GM11168 (cell line): ENCODE measurements at regions not wholly inside any gene's neighbourhood (a gene's known extent, or its start where the extent isn't known, plus 50 kb on each side); places are given as distances from the start of the nearest gene placed in this dataset.
"Not testable (repeated sequence)": the region's sequence is repeated elsewhere in the genome, so short reads cannot be mapped to it uniquely, and the experiment has no call there.

Source experiments
- in situ Hi-C: fragments of 300-500 bp; cut with MboI; formaldehyde crosslinking; loops from one replicate; pipeline ENCODE4 v1.12.0; 2022; ENCODE audit warnings: low sequenced_read_pairs; ENCODE audit not compliant: unreplicated experiment

DNA sequence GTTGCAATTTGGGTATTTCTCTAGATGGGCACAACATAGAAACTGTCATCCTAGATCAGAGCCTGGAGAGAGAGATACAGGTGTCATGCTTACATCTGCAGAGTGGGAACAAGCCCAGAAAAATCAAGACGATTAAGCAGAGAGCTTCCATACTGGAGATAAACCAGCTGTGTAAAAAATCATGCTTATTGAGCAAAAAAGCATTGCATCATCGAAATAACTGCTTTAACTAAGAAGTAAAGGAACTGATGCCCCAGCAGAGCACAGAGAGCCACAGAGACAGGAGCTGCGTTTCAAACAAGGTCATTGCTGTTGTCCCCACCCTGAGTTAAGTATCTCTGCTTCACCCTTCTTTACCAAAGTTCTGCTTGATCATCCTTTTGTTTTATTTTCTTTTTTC lies 138.0 kb downstream of the CCDC74A start:
- in situ Hi-C loops = loop anchor here (25.0 kb wide), 1 partner anchor 253 kb away; no protein-coding TSS in a partner anchor

DNA sequence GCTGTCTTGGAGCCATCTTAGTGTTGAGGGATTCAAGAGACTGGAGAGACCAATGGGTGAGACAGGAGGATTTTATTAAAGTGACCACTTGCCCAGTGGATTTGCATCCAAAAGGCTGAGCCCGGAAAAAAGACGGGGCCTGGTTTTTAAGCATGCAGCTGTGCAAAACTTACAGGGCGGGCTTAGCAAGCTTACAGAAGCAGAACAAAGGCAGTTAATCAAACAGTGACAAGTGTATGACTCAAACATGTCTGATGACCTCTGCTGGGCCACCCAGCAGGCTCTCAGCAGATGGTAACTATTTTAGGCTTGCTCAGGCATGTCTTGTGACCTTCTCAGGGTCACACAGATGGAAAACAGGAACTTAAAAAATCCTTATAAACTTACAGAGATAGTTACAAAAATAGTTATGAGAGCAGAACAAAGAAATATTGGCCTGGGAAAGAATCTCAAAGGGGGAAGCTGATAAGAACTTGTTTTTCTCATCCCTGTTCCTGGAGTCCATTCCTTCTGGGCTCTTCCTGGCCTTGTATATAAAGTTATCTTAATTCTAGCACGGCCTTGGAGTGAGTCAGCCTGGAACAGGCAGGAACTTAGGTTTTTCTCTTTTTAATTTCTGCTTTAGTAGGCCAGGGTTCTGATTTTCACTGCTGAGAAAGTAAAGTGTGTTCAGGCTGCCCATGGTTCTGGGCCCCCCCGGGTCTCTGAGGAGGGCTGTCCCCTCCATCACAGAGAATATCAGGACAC lies 141.3 kb downstream of the CCDC74A start:
- in situ Hi-C loops = loop anchor here (25.0 kb wide), 1 partner anchor 257 kb away; no protein-coding TSS in a partner anchor

DNA sequence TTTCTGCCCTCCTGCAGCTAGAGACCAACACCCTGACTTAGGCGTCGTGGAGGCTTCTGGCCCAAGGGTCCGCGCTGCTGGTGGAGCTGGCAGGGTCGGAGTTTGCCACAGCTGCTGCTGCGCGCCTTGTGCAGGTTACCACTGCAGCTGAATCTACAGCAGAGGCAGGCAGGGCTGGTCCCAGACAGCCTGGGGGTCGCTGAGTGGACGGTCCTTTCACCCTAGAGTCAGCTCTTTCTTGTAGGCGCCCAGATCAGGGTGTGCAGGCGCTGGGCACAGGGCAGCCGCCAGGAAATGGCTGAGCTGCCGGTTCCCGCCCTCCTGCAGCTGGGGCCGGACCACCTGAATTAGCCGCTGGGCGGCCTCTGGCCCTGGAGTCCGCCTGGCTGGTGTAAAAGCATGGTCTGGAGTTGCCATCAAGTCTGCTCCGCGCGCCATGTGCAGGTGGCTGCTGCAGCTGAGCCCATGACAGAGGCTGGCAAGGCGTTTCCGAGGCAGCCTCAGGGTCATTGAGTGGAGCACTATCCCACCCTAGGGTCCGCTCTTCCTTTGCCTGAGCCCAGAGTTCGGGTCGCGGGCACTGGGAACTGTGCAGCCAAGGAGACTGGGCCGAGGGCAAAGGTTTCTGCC lies 144.3 kb downstream of the CCDC74A start:
- in situ Hi-C loops = loop anchor here (25.0 kb wide), 1 partner anchor 260 kb away; no protein-coding TSS in a partner anchor

DNA sequence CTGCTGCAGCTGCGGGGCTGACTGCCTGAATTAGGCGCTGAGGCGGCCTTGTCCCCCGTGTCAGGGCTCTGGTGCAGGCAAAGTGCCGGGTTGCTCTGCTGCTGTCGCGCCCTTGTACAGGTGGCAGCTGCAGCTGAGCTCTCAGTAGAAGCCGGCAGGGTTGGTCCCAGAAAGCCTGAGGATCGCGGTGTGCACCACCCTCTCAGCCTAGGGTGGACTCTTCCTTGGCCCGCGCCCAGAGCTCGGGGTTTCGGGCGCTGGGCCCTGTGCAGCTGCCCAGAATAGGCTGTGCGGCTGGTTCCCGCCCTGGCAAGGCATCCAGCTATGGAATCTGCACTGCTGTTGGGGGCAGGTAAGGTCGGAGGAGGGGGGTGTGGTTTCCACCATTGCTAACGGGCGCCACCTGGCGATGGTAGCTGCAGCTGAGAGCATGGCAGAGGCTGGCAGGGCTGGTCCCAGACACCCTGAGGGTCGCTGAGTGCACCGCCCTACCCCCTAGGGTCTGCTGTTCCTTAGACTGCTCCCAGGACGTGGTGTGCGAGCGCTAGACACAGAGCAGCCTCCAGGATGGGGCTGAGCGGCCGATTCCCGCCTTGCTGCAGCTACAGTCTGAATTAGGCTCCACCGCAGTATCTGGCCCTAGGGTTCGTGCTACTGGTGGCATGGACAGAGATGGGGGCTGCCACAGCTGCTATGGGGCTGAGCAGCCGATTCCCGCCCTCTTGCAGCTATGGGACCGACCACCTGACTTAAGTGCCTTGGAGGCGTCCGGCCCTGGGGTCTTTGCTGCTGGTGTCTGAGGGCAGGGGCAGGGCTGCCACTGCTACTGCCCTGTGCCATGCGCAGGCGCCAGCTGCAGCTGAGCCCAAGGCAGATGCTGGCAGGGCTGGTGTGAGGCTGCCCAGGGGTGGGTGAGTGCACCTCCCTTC lies 145.0 kb downstream of the CCDC74A start:
- in situ Hi-C loops = loop anchor here (25.0 kb wide), 1 partner anchor 260 kb away; no protein-coding TSS in a partner anchor

DNA sequence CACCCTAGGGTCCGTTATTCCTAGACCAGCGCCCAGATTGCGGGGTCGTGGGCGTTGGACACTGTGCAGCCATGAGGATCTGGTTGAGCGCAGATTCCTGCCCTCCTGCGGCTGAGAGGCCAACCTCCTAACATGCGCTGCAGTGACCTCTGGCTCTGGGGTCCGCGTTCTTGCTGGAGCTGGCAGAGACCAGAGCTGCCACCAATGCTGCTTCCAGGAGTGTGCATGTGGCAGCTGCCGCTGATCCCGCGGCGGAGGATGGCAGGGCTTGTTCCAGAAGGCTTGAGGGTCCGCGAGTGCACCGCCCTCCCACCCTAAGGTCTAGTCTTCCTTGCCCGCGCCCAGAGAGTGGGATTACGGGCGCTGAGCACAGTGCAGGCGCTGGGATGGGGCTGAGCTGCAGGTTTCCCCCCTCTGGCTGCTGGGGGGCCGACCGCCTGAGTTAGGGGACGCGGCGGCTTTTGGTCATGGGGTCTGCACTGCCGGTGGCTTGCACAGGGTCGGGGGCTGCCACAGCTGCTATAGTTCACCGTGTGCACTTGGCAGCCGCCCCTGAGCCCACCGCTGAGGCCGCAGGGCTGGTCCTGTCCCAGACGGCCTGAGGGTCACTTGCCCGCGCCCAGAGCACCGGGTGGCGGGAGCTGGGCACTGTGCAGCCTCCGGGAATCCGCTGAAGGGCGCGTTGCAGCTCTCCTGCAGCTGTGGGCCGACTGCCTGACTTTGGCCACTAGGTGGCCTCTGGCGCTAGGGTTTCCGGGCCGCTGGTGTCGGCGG lies 145.9 kb downstream of the CCDC74A start:
- in situ Hi-C loops = loop anchor here (25.0 kb wide), 1 partner anchor 261 kb away; no protein-coding TSS in a partner anchor

DNA sequence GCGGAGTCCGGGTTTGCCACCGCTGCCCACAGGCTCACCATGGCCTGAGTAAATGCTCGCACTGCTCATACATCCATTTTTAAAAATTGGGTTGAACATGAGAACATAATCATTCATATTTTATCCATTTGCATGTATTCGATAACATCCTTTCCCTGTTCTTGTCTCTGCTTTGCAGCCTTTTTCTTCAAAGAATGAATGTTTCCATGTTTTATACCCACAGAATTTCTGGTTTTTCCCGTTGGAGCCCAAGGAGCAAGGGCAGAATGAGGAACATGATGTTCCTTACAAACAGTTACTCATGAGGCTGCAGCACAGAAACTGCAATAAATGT lies 146.5 kb downstream of the CCDC74A start:
- in situ Hi-C loops = loop anchor here (25.0 kb wide), 1 partner anchor 262 kb away; no protein-coding TSS in a partner anchor

DNA sequence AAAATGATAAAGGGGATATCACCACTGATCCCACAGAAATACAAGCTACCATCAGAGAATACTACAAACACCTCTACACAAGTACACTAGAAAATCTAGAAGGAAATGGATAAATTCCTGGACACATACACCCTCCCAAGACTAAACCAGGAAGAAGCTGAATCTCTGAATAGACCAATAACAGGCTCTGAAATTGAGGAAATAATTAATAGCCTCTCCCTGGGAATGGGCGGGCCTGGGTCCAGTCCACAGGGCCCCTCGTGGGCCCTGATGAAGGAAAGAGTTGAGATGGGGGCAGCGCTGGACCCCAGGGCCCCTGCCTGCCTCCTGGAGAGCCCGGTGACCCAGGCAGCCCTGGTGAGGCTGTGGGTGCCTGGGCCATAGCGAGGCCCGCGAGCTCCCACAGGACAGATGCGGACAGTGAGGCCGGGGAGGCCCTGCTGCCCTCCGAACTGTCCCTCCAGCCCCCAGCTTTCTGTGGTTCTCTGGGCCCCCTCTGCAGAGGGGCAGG lies 154.0 kb downstream of the CCDC74A start:
- in situ Hi-C loops = not testable (repeated sequence)

DNA sequence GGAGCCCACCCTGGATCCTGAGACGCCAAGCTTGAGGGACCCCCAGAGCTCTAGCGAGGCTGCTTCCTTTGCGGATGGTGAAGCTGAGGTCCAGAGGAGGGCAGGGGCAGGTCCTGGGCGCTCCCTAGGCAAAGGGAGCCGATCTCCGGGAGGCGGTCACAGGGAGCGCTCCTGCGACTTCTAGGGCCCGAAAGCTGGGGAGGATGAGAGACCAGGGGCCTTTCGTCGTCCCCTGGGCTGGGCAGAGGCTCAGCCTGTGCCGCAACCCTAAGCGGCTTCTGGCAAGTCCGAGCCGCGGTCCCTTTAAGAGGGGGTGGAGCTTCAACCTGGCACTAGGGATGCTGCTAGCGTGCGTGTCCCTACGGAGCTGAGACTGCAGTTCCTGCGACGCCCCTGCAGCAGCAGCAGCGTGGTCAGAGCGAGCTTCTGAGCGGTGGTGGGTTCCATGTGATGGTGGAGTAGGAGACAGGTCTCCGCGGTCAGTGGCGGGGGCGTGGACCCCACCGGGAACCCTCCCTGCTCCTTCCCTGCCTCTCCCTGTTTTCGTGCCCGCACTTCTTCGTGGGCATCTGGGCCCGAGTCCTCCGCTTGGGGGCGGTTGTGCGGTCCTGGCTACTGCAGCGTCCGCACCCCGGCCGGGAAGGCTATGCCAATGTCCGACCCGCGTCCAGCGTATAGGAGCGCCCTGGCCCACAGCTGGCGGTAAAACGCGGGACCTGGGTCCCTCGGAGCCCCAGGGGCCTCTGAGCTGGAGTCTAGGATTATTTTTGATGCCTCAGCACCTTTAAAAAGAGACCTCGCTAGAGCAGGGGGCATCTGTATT lies 154.6 kb downstream of the CCDC74A start:
- in situ Hi-C loops = no loop called here

DNA sequence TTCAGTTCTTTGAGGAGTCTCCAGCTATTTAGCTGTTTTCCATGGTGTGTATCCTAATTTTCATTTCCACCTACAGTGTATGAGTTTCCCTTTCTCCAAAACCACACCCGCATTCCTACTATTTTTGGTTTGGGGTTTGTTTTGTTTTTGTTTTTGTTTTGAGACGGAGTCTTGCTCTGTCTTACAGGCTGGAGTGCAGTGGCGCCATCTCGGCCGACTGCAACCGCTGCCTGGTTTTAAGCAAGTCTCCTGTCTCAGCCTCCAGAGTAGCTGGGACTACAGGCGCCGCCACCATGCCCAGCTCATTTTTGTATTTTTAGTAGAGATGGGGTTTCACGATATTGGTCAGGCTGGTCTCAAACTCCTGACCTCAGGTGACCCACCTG lies 155.2 kb downstream of the CCDC74A start:
- in situ Hi-C loops = not testable (repeated sequence)

DNA sequence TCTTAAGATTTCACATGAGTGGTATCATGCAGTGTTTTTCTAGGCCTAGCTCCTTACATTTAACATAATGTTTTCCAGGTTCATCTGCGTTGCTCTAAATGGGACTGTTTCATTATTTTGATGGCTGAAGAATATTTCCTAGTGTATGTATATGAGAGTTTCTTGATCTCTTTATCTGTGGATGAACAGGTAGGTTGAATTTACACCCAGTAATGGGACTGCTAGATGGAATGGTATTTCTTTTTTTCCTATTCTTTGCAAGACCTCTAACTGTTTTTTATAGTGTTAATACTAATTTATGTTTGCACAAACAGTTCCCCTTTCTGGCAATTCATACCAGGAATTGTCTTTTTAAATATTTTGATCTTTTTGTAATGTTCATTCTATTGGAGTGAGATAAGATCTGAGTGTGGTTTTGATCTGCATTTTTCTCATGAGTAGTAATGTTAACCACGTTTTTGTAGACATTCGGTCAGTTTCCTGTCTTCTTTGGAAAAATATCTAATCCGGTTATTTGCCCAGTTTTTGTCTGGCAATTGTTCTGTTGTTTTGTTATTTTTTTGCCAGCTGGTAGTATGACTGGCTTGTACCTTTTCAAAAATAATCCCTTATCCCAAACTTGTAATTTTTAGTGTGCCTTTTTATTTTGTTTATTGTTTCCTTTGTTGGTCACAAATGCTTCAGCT lies 157.1 kb downstream of the CCDC74A start:
- in situ Hi-C loops = not testable (repeated sequence)

DNA sequence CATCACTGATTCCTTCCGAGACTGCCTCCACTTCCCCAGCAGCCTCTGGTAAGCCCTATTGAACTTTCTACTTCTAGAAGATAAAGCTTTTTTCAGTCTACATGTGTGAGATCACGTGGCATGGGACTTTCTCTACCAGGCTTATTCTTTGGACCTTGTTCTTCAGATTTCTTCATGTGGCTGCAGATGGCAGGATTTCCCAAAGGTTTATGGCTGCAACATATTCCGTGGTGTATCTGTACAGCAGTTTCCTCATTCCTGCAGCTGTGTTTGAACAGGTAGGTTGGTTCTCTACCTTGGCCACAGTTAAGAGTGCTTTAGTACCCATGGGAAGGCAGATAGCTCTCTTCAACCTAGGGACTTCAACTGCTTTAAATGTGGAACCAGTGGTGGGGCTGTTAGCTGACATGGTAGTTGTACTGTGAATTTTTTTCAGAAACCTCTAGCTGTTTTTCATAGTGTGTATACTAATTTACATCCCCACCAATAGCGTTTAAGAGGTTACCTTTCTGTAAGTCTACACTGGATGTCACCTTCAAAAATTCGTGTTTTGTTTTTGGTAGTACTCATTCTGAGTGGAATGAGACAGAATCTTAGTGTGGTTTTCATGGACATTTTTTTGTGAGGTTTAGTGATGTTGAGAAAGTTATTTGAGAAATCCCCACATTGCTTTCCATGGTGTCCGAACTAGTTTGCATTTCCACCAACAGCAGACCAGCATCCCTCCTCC lies 158.6 kb downstream of the CCDC74A start:
- in situ Hi-C loops = not testable (repeated sequence)

DNA sequence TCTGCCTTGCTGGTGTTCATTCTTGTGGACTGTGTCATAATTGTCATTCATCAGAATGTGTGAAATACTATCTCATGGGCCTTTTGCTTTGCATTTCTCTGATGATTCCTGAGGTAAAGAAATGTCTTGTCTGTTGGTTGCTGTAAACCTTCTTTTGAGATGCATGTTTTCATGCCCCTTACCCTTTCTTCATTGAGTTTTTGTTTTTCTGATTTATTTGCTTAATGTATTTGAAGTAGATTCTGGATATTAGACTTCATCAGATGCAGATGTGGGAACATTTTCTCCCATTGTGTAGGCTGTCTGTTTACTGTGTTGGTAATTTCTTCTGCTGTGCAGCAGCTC lies 159.2 kb downstream of the CCDC74A start:
- in situ Hi-C loops = not testable (repeated sequence)

DNA sequence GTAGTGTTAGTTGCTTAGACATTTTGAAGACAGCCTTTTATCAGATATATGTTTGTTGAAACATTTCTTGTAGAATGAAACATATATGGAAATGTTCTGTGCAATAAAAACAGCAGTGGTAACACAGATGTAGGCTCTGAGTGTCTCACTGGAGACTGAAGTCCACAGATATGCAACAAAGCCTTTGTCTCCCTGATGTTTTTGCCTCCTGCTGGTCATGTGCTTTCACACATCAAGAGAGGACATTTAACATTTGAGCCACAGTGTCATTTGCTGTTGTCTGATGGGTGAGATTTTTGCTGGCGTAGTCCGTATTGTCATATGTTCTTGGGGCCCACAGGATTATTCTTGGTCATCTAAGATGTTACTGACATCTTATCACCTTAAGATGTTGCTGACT lies 161.4 kb downstream of the CCDC74A start:
- in situ Hi-C loops = not testable (repeated sequence)

DNA sequence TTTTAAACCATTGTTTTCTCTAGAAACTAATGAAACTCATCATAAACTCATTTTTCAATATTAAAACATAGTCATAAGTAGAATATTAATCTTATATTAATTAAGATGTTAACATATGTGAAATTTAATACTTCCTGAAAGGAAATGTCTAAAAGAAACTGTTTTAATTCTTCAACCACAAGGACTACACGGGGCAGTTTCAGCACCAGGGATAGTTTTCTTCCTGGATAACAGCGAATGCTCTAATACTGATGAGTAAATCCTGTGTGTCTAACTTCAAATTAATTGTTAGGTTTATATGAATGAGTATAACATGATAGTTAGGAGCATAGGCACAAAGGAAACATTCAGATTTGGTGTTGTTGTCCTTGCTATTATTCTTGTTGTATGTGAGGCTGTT lies 183.6 kb downstream of the CCDC74A start:
- in situ Hi-C loops = not testable (repeated sequence)

DNA sequence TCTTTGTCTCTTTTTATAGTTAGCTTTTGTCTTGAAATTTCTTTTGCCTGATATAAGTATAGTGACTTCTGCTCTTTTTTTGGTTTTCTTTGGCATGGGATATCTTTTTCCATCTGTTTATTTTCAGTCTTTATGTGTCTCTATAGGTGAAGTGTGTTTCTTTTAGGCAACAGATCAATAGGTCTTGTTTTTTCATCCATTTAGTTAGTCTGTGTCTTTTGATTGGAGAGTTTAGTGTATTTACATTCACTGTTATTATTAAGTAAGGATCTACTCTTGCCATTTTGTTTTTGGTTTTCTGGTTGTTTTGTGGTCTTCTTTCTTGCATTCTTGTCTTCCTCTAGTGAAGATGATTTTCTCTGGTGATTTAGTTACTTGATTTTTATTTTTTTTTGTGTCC lies 190.2 kb downstream of the CCDC74A start:
- in situ Hi-C loops = not testable (repeated sequence)

DNA sequence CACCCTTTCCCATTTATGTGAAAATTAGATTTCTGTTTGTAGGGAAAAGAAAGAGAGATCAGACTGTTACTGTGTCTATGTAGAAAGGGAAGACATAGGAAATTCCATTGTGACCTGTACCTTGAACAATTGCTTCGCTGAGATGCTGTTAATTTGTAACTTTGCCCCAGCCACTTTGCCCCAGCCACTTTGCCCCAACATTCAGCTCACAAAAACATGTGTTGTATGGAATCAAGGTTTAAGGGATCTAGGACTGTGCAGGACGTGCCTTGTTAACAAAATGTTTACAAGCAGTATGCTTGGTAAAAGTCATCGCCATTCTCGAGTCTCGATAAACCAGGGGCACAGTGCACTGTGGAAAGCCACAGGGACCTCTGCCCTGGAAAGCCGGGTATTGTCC lies 193.5 kb downstream of the CCDC74A start:
- in situ Hi-C loops = not testable (repeated sequence)

DNA sequence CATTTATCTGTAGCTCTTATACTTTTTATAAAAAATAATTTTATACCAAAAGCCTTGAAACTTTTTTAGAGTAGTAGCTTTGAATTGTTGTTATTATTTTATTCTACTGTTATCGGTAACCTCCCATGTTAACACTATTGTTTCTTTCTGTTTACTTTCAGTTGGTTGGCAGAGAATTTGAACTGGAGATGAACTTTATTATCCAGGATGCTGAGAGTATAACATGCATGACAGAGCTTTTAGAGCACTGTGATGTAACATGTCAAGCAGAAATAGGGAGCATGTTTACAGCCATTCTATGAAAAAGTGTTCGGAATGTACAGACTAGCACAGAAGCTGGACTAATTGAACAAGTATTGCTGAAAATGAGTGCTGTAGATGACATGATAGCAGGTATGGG lies 194.6 kb downstream of the CCDC74A start:
- in situ Hi-C loops = not testable (repeated sequence)

DNA sequence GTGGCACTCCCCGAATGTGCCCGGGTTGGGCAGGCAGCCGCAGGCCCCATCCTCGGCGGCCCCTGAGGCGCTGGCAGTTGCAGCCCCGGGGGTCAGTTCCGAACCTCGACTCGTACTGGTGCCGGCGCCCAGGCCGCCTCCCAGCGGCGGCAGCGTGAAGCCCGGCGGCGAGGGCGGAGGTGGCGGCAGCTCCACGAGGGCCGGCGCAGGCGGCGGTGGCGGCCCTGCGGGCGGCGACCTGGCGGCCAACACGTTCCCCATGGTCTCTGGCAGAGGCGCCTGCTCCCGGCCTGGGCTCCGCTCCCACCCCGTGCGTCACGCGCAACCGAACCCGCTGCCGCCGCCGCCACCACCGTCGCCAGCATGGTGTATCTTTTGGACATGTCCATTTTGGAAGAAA lies 196.3 kb downstream of the CCDC74A start:
- in situ Hi-C loops = no loop called here
